NB4 (cell line): ENCODE measurements at regions not wholly inside any gene's neighbourhood (a gene's known extent, or its start where the extent isn't known, plus 50 kb on each side); places are given as distances from the start of the nearest gene placed in this dataset.
"Not testable (repeated sequence)": the region's sequence is repeated elsewhere in the genome, so short reads cannot be mapped to it uniquely, and the experiment has no call there.

ENCODE experiments used
- CTCF ChIP-seq: IDR thresholded peaks from one replicate; pipeline ENCODE4 v1.5.1; 2012; ENCODE audit warnings: low read depth, low read length
- MAX ChIP-seq: IDR thresholded peaks from 2 replicates; pipeline ENCODE4 v1.6.1; 2011; ENCODE audit warnings: low read depth, low read length
- POLR2A ChIP-seq: IDR thresholded peaks from 2 replicates; pipeline ENCODE4 v1.6.1; 2011; ENCODE audit warnings: mild to moderate bottlenecking; ENCODE audit not compliant: insufficient read length; ENCODE audit errors: extremely low read depth

DNA sequence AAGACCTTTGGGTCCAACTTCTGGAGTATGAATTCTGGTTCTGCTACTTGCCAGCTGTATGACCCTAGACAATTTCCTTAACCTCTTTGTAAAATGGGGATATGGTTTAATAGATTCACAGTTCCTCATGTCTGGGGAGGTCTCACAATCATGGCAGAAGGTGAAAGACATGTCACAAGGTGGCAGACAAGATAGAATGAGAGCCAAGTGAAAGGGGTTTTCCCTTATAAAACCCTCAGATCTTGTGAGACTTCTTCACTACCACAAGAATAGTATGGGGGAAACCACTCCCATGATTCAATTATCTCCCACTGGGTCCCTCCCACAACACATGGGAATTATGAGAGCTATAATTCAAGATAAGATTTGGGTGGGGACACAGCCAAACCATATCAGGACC, 63.9 kb upstream of the NRIP1 start:
- not testable (repeated sequence) for TF ChIP-seq CTCF, POLR2A, MAX
